ENCODE measurements at regions not wholly inside any gene's neighbourhood (a gene's known extent, or its start where the extent isn't known, plus 50 kb on each side); places are given as distances from the start of the nearest gene placed in this dataset.
"Not testable (repeated sequence)": the region's sequence is repeated elsewhere in the genome, so short reads cannot be mapped to it uniquely, and the experiment has no call there.

GRCh38 chr13:111586291-111586690 lies 265.8 kb downstream of the TEX29 start:
- TF ChIP-seq POLR2AphosphoS5 (IDR thresholded peaks at IDR 0.05) (no peak), POLR2A (IDR thresholded peaks at IDR 0.05) (no peak), EP300 (IDR thresholded peaks at IDR 0.05) (no peak), CTCF (IDR thresholded peaks at IDR 0.05) (no peak)
- H3K27me3 ChIP-seq: no peaks in the 10 kb centered on the region
- H3K36me3 ChIP-seq: no peaks in the 10 kb centered on the region
- no peaks in the 10 kb centered on the region for H3K9me3 ChIP-seq
- WGBS, 2 donors: 92 to 96% methylated on average over 27 of the region's 27 CpGs
- no peak overlapping the region for H3K4me3 ChIP-seq
- peak; percentile 54 for DNase-seq
- H3K4me1 ChIP-seq: no peaks in the 10 kb centered on the region
- no peak overlapping the region for H3K27ac ChIP-seq
- intact Hi-C loops (cut with DNase I): no loop called here

DNA sequence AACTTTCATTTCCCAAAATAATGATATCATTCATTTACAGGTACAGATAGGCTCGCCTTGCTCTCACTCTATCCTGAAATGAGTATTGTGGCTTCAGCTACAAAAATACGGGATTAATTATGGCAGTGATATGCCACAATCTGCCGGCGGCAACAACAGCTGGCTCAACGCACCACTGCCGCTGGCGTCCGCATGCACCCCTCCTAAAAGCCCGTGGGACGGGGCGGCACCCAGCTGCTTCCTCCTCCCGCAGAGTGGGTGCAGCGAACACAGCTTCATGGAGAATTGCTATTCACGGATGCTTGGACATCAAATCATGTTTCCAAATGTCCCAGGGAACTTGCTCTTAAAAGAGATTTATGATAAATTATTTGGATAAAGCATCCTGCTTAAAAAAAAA lies 266.8 kb downstream of the TEX29 start:
- Histone ChIP-seq H3K4me1 (no peaks in the 10 kb centered on the region), H3K36me3 (no peaks in the 10 kb centered on the region), H3K27ac (no peak overlapping the region), H3K27me3 (no peaks in the 10 kb centered on the region), H3K4me3 (no peak overlapping the region), H3K9me3 (no peaks in the 10 kb centered on the region)
- no peak for DNase-seq
- 91% methylated on average over 14 of the region's 14 CpGs for WGBS, 2 donors
- intact Hi-C loops (cut with DNase I): no loop called here
- TF ChIP-seq CTCF (IDR thresholded peaks at IDR 0.05): no peak
- no peak for TF ChIP-seq POLR2AphosphoS5 (IDR thresholded peaks at IDR 0.05)
- no peak for TF ChIP-seq POLR2A (IDR thresholded peaks at IDR 0.05)
- TF ChIP-seq EP300 (IDR thresholded peaks at IDR 0.05): no peak

DNA sequence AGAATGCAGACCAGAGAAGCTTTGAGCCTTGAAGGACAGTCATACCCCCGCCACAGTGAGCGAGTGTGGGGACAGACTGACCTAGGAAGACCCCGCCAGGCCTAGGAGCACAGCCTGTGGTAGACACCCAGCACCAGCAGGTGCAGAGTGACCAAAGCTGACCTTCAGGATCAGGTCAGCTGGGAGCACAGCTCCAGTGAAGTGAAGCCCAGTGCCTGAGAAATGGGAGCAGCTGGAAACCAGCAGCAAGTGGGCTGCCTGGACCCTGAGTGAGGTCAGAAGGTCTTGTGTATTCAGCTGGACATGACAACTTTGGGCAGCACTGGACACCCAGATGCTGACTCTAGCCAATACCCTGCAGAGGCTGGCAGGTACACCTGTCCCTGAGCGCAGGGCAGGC lies 268.9 kb downstream of the TEX29 start:
- no peaks in the 10 kb centered on the region for H3K27me3 ChIP-seq
- DNase-seq: peak; percentile 2
- H3K4me1 ChIP-seq: no peaks in the 10 kb centered on the region
- TF ChIP-seq CTCF (IDR thresholded peaks at IDR 0.05) (no peak), POLR2AphosphoS5 (IDR thresholded peaks at IDR 0.05) (no peak), POLR2A (IDR thresholded peaks at IDR 0.05) (no peak), EP300 (IDR thresholded peaks at IDR 0.05) (no peak)
- no peak overlapping the region for H3K4me3 ChIP-seq
- H3K36me3 ChIP-seq: no peaks in the 10 kb centered on the region
- no peaks in the 10 kb centered on the region for H3K9me3 ChIP-seq
- 76 to 91% methylated on average over 4 of the region's 4 CpGs for whole genome bisulfite sequencing, 2 donors
- intact Hi-C loops (cut with DNase I): no loop called here
- no peak overlapping the region for H3K27ac ChIP-seq

DNA sequence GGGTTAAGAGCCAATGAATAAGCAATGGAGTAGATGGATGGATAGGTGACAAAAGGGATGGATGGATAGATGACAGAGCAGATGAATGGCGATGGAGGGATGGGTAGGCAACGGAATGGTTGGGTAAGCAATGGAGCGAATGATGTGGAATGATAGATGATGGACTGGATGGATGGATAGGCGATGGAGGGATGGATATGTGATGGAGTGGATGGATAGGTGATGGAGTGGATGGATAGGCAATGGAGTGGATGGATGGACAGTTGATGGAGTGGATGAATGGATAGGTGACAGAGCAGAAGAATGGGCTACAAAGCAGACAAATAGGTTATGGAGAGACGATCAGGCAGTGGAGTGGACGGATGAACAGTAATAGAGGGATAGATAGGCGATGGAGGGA lies 269.6 kb downstream of the TEX29 start:
- intact Hi-C loops (cut with DNase I): no loop called here
- Histone ChIP-seq H3K9me3 (no peaks in the 10 kb centered on the region), H3K27ac (no peak overlapping the region), H3K27me3 (no peaks in the 10 kb centered on the region), H3K4me3 (no peak overlapping the region), H3K4me1 (no peaks in the 10 kb centered on the region), H3K36me3 (no peaks in the 10 kb centered on the region)
- TF ChIP-seq CTCF (IDR thresholded peaks at IDR 0.05) (no peak), EP300 (IDR thresholded peaks at IDR 0.05) (no peak), POLR2A (IDR thresholded peaks at IDR 0.05) (no peak), POLR2AphosphoS5 (IDR thresholded peaks at IDR 0.05) (no peak)
- no peak for DNase-seq
- WGBS, 2 donors: 94 to 95% methylated on average over 7 of the region's 7 CpGs

GRCh38 chr13:111590796-111591195 lies 270.4 kb downstream of the TEX29 start:
- DNase-seq: no peak
- H3K4me1 ChIP-seq: no peaks in the 10 kb centered on the region
- no peak overlapping the region for H3K27ac ChIP-seq
- WGBS, 2 donors: 85 to 90% methylated on average over 14 of the region's 14 CpGs
- no peak overlapping the region for H3K4me3 ChIP-seq
- H3K36me3 ChIP-seq: no peaks in the 10 kb centered on the region
- intact Hi-C loops (cut with DNase I): no loop called here
- no peak for TF ChIP-seq POLR2A (IDR thresholded peaks at IDR 0.05)
- TF ChIP-seq POLR2AphosphoS5 (IDR thresholded peaks at IDR 0.05): no peak
- TF ChIP-seq EP300 (IDR thresholded peaks at IDR 0.05): no peak
- TF ChIP-seq CTCF (IDR thresholded peaks at IDR 0.05): no peak
- no peaks in the 10 kb centered on the region for H3K27me3 ChIP-seq
- H3K9me3 ChIP-seq: no peaks in the 10 kb centered on the region

- H3K4me1 ChIP-seq; H3K4me3 ChIP-seq; H3K27me3 ChIP-seq; H3K36me3 ChIP-seq; H3K27ac ChIP-seq; DNase-seq; intact Hi-C loops (cut with DNase I); H3K9me3 ChIP-seq: not testable (repeated sequence)
- 62 to 88% methylated on average over 4 of the region's 4 CpGs for WGBS, 2 donors
Measured at GRCh38 chr13:111593490-111593889, 273.0 kb downstream of the TEX29 start.

Measured in sigmoid colon (tissue), 6 donors.